Sciatic nerve (tissue), 2 donors: ENCODE measurements at regions not wholly inside any gene's neighbourhood (a gene's known extent, or its start where the extent isn't known, plus 50 kb on each side); places are given as distances from the start of the nearest gene placed in this dataset.
"Not testable (repeated sequence)": the region's sequence is repeated elsewhere in the genome, so short reads cannot be mapped to it uniquely, and the experiment has no call there.

Experiments
- ATAC-seq: fragments of 200-7000 bp; cut with Tn5 transposase; one replicate; pipeline ENCODE4 v1.9.1; 2020; ENCODE audit warnings: mild to moderate bottlenecking, moderate library complexity
- DNase-seq: peaks from one replicate; pipeline ENCODE4 v3.0.0-alpha.2; 2020; ENCODE audit warnings: low spot score
- intact Hi-C: fragments of 100-400 bp; cut with DNase I; formaldehyde crosslinking; loops from one replicate; pipeline ENCODE4 v1.14.2; 2022
- donor health status: DM: no; HTN: no; CAD: no.
- donor health status: DM: no; HTN: no; CAD: no.

- no peak for ATAC-seq
- DNase-seq: no peak
- intact Hi-C loops: no loop called here
Measured at GRCh38 chr10:20535897-20536881, 360.9 kb downstream of the NEBL start.

GRCh38 chr10:20531241-20531883 is 365.7 kb downstream of the NEBL start:
- DNase-seq, ATAC-seq, intact Hi-C loops: not testable (repeated sequence)

- intact Hi-C loops: no loop called here
- ATAC-seq: no peak
- DNase-seq: no peak
Measured at GRCh38 chr10:20521186-20521585, 375.9 kb downstream of the NEBL start.

- no peak for DNase-seq
- ATAC-seq: no peak
- intact Hi-C loops: no loop called here
Measured at GRCh38 chr10:20515654-20516053, 381.5 kb downstream of the NEBL start.

GRCh38 chr10:20512631-20513030 is 384.5 kb downstream of the NEBL start:
- DNase-seq: no peak
- intact Hi-C loops: no loop called here
- ATAC-seq: no peak

GRCh38 chr10:20508921-20509320 is 388.2 kb downstream of the NEBL start:
- ATAC-seq (no peak), DNase-seq (no peak)
- intact Hi-C loops: no loop called here

- ATAC-seq (no peak), DNase-seq (no peak)
- intact Hi-C loops: no loop called here
Measured at GRCh38 chr10:20502903-20503585, 394.1 kb downstream of the NEBL start.

- intact Hi-C loops: no loop called here
- ATAC-seq (no peak), DNase-seq (no peak)
Measured at GRCh38 chr10:20494474-20494873, 402.6 kb downstream of the NEBL start.

GRCh38 chr10:20492447-20492846 is 404.7 kb downstream of the NEBL start:
- DNase-seq (no peak), ATAC-seq (no peak)
- intact Hi-C loops: no loop called here

- intact Hi-C loops: no loop called here
- ATAC-seq: no peak
- no peak for DNase-seq
Measured at GRCh38 chr10:20489961-20490360, 407.1 kb downstream of the NEBL start.

- DNase-seq (no peak), ATAC-seq (no peak)
- intact Hi-C loops: no loop called here
Measured at GRCh38 chr10:20486791-20487190, 410.3 kb downstream of the NEBL start.

- DNase-seq: no peak
- intact Hi-C loops: no loop called here
- no peak for ATAC-seq
Measured at GRCh38 chr10:20485554-20485953, 411.6 kb downstream of the NEBL start.

- ATAC-seq: no peak
- intact Hi-C loops: no loop called here
- no peak for DNase-seq
Measured at GRCh38 chr10:20481054-20481453, 416.1 kb downstream of the NEBL start.

- DNase-seq, ATAC-seq, intact Hi-C loops: not testable (repeated sequence)
Measured at GRCh38 chr10:20480575-20480974, 416.5 kb downstream of the NEBL start.

GRCh38 chr10:20474064-20474463 is 423.0 kb downstream of the NEBL start:
- intact Hi-C loops: no loop called here
- ATAC-seq: no peak
- DNase-seq: no peak

GRCh38 chr10:20473023-20473760 is 423.9 kb downstream of the NEBL start:
- intact Hi-C loops: no loop called here
- ATAC-seq (peak; percentile 44), DNase-seq (no peak)

- intact Hi-C loops: no loop called here
- ATAC-seq (no peak), DNase-seq (no peak)
Measured at GRCh38 chr10:20466731-20467130, 430.4 kb downstream of the NEBL start.

- DNase-seq (no peak), ATAC-seq (no peak)
- intact Hi-C loops: no loop called here
Measured at GRCh38 chr10:20457649-20458048, 439.5 kb downstream of the NEBL start.

GRCh38 chr10:20455774-20456173 is 441.3 kb downstream of the NEBL start:
- DNase-seq (no peak), ATAC-seq (no peak)
- intact Hi-C loops: no loop called here
